Cardiac muscle cell (in vitro differentiated cells and primary cell): ENCODE measurements at regions not wholly inside any gene's neighbourhood (a gene's known extent, or its start where the extent isn't known, plus 50 kb on each side); places are given as distances from the start of the nearest gene placed in this dataset.

Experiments used
- DNase-seq, 2 donors: peaks; one replicate each; pipeline versions ENCODE4 v3.0.0 to v3.0.0-alpha.2; 2010 to 2017; ENCODE audit warnings: low read depth in 1 of 2, low spot score in 1 of 2
- H3K27ac ChIP-seq: fragments of 200-600 bp; sonication (generic); 2 replicates; pipeline ENCODE4 v1.5.1; 2016
- H3K27me3 ChIP-seq: fragments of 200-600 bp; sonication (generic); 2 replicates; pipeline ENCODE4 v1.6.0; 2016; ENCODE audit warnings: control low read depth
- H3K36me3 ChIP-seq: fragments of 200-600 bp; sonication (generic); 2 replicates; pipeline ENCODE4 v1.5.1; 2016; ENCODE audit warnings: control low read depth
- H3K4me1 ChIP-seq: fragments of 200-600 bp; sonication (generic); 2 replicates; pipeline ENCODE4 v1.8.1; 2017; ENCODE audit warnings: low read depth, mild to moderate bottlenecking, mixed run types
- H3K4me3 ChIP-seq: fragments of 200-600 bp; sonication (generic); 2 replicates; pipeline ENCODE4 v1.5.1; 2016; ENCODE audit warnings: mild to moderate bottlenecking
- H3K9me3 ChIP-seq: fragments of 200-600 bp; sonication (generic); 2 replicates; pipeline ENCODE4 v1.5.1; 2017; ENCODE audit warnings: low read depth, mild to moderate bottlenecking, control low read depth
- TF ChIP-seq, protein P1 (sequence below): IDR thresholded peaks from 2 replicates; pipeline ENCODE4 v1.5.1; 2012; ENCODE audit warnings: low read depth, mild to moderate bottlenecking, low read length

GRCh38 chr3:23017801-23018200 lies 185.3 kb upstream of the UBE2E2 start:
- H3K4me1 ChIP-seq: no peaks in the 10 kb centered on the region
- DNase-seq: peak in 1 of 2 donors; percentile 49
- H3K36me3 ChIP-seq: no peaks in the 10 kb centered on the region
- TF ChIP-seq, protein P1, sequence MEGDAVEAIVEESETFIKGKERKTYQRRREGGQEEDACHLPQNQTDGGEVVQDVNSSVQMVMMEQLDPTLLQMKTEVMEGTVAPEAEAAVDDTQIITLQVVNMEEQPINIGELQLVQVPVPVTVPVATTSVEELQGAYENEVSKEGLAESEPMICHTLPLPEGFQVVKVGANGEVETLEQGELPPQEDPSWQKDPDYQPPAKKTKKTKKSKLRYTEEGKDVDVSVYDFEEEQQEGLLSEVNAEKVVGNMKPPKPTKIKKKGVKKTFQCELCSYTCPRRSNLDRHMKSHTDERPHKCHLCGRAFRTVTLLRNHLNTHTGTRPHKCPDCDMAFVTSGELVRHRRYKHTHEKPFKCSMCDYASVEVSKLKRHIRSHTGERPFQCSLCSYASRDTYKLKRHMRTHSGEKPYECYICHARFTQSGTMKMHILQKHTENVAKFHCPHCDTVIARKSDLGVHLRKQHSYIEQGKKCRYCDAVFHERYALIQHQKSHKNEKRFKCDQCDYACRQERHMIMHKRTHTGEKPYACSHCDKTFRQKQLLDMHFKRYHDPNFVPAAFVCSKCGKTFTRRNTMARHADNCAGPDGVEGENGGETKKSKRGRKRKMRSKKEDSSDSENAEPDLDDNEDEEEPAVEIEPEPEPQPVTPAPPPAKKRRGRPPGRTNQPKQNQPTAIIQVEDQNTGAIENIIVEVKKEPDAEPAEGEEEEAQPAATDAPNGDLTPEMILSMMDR: no peak
- no peak overlapping the region for H3K27ac ChIP-seq
- no peak overlapping the region for H3K4me3 ChIP-seq
- peaks cover 2% of the 10 kb centered on the region for H3K9me3 ChIP-seq
- no peaks in the 10 kb centered on the region for H3K27me3 ChIP-seq

DNA sequence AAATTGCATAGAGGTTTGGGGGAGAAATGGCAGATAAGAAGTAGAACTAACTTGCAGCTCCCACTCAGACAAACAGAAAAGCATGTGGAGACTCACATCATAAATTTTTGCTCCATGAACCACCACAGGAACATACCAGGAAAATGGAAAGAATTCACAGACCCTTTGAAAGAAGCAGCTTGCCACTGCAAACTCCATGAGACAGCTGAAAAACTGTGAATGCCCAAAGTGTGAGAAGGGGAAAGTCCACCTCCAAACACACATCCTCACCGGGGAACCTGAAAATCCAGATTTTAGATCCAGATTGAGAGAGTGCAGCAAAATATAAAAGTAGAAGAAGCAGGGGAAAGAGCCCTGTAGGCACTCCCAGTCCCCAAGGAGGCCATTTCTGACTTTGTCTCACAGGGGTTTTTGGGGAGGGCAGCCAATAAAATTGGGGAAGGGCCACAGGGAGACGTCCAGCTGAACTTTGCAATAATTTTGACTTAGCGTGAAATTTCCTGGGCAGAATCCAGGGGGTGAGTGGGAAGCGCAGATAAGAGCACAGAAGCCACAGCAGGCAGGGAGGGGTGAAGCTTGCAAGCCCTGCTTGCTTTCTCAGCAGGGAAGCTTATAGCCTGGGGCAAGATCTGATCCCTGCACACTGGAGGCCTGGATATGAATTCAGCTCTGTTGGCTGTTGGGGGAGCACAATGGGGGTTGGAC lies 183.4 kb upstream of the UBE2E2 start:
- no peaks in the 10 kb centered on the region for H3K27me3 ChIP-seq
- no peaks in the 10 kb centered on the region for H3K36me3 ChIP-seq
- peaks cover 2% of the 10 kb centered on the region for H3K9me3 ChIP-seq
- no peaks in the 10 kb centered on the region for H3K4me1 ChIP-seq
- TF ChIP-seq, protein P1: no peak
- no peak overlapping the region for H3K27ac ChIP-seq
- no peak overlapping the region for H3K4me3 ChIP-seq
- peak in 1 of 2 donors; percentile 76 for DNase-seq

DNA sequence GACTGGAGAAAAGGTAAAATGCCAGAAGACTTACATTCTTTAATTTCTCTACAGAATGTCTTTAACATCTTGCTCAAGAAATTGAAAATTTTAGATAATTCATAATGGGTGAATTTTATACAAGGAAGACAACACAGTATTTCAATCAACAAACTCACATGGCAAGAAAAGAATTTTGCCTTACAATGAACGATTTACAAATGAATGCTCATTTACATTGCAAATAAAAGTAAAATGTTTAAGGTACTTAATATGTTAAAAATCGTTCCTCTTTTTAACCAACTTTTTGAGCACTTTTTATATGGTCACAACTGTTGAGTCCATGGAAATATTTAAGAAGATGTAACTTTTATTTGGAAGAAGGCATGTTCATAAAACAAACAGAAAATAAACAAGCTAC lies 174.8 kb upstream of the UBE2E2 start:
- Histone ChIP-seq H3K27ac (no peak overlapping the region), H3K4me1 (peaks cover 12% of the 10 kb centered on the region), H3K36me3 (no peaks in the 10 kb centered on the region), H3K9me3 (no peaks in the 10 kb centered on the region), H3K4me3 (no peak overlapping the region), H3K27me3 (no peaks in the 10 kb centered on the region)
- TF ChIP-seq, protein P1: no peak
- DNase-seq: no peak

DNA sequence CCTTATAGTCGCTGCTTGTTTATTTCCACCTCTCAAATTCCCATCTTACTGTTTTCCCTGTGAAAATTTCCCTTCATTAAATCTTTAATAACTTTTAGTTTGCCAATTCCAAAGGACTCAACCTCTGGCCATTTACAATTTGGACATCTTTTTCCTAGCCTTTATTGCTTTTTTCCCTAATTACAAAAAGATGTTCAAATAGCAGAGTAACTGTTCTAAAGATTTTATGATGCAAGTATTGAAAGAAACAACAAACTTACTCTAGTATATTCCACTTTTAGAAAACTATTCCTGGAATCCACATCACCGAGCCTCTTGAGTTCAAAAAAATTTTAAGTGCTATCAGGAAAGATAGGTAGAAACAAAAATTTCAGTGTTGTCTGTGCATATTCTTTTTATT lies 174.1 kb upstream of the UBE2E2 start:
- H3K9me3 ChIP-seq: no peaks in the 10 kb centered on the region
- peaks cover 12% of the 10 kb centered on the region for H3K4me1 ChIP-seq
- H3K27me3 ChIP-seq: no peaks in the 10 kb centered on the region
- TF ChIP-seq, protein P1: no peak
- no peaks in the 10 kb centered on the region for H3K36me3 ChIP-seq
- H3K4me3 ChIP-seq: no peak overlapping the region
- no peak for DNase-seq
- H3K27ac ChIP-seq: peak overlapping the region; percentile 1

DNA sequence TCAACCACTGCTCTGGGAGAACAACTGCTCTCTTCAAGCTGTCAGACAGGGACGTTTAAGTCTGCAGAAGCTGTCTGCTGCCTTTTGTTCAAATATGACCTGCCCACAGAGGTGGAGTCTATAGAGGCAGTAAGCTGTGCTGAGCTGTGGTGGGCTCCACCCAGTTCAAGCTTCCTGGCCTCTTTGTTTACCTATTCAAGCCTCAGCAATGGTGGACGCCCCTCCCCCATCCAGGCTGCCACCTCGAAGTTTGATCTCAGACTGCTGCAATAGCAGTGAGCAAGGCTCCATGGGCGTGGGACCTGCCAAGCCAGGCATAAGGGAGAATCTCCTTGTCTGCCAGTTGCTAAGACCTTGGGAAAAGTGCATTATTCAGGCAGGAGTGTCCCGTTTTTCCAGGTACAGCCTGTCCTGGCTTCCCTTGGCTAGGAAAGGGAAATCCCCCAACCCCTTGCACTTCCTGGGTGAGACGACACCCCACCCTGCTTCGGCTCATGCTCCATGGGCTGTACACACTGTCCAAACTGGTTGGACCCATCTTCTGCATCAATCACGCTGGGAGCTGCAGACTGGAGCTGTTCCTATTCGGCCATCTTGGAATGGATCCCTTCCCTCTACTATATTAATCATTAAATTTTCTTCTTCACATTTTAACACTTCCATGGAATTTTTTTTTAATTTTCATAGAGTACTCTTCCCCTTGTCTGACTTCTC lies 167.0 kb upstream of the UBE2E2 start:
- peak in 1 of 2 donors; percentile 73 for DNase-seq
- H3K27me3 ChIP-seq: no peaks in the 10 kb centered on the region
- no peaks in the 10 kb centered on the region for H3K36me3 ChIP-seq
- peak overlapping the region; percentile 79 for H3K27ac ChIP-seq
- TF ChIP-seq, protein P1: no peak
- no peaks in the 10 kb centered on the region for H3K9me3 ChIP-seq
- H3K4me1 ChIP-seq: peaks cover 20% of the 10 kb centered on the region
- H3K4me3 ChIP-seq: no peak overlapping the region
